ENCODE measurements at regions not wholly inside any gene's neighbourhood (a gene's known extent, or its start where the extent isn't known, plus 50 kb on each side); places are given as distances from the start of the nearest gene placed in this dataset.

DNA sequence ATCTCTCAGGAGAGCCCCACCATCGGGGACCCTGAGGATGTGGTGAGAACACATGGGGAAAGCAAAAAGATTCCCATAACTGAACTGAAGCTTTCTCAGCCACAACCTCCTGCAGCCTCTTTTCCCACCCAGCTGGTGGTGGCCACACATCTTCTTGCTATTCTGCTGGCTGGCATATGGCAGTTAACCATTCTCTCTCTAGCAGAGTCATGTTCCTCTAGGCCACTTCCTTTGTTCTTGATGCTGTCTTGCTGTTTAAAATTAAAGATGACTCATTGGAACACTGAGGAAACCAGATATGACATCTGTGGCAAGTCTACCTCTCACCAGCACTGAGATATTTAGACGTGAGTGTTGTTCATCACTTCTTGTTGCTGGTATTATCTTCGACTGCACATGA is 180.3 kb upstream of the ROBO2 start:
- no peak overlapping the region for H3K4me3 ChIP-seq (ENCODE audit: low read depth, low read length)

- H3K4me3 ChIP-seq (ENCODE audit: low read depth, low read length), result no peak overlapping the region
These were observed 175.5 kb upstream of the ROBO2 start for GRCh38 chr3:76864355-76864754.

DNA sequence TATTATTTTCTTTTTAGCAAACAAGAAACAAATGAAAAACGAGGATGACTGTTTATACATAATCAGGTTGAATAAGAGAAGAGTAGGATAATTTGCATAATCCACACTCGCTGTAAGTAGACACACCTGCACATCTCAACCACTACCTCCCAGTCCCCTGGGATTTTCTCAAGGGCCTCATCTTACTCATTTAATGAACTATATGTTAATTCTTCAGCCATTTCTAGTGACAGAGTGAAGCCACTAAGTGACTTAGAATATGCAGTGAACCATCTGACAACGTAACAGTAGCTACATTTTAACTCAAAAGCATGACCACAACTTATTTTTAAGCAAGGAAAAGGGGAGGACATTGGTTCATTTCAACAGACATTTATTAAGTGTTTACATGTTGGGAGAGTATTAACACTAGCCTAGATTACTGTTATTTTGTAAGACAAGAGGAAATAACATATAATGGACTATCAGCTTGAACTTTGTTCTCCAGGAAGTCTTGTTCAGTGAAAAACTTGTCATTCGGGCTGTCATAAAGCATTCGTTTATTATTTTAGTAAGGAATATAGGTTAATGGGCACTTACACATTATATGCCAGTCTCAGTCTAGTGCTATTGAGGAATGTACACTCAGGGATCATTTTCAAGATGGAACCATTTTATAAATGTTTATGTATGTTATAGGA is 173.0 kb upstream of the ROBO2 start:
- H3K4me3 ChIP-seq (ENCODE audit: low read depth, low read length), result no peak overlapping the region

DNA sequence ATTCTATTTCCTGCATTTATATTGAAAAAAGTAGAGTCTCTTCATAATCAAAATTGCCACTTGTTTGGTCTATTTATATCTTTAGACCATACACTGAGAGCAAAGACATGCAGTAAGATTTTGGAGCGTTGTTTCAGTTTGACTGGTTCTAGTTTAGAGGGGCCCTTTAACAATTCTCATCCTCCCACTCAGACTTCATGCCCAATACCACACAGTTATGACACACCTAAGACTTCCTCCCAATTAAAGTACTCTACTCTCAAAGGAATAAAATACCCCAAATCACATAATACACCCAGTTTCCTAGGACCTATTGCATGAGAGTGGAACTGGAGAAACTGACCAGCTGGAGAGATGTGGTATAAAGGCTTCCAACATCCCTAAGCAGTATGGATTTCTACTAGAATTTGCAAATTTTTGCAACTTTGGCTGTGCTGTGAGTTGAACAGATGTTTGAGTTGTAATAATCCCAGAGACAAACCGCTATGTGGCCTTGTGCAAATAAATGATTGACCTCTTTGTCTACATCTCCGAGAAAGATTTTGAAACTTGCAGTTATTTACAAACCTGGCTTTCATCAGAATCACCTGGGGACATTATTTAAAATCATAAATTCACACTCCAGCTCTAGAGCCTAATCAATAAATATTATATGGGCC is 170.0 kb upstream of the ROBO2 start:
- H3K4me3 ChIP-seq (ENCODE audit: low read depth, low read length), result no peak overlapping the region

DNA sequence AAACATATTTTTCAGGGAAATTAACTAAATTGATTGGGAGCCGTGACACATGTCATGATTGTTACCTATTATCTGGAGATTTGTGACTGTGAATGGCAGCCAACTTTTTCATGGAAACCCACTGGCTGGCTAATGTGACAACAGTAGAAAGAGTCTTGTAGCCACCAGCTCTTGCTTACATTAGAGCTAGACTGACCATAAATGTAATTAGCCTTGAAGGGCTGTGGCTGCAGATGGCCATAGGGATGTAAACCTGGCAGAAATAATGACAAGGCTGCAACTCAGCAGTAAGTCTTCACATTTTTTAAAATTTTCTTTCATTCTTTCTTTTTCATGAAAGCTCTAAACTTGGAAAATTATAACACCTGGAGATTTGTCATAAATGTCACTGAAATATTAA is 168.2 kb upstream of the ROBO2 start:
- H3K4me3 ChIP-seq (ENCODE audit: low read depth, low read length), result no peak overlapping the region

DNA sequence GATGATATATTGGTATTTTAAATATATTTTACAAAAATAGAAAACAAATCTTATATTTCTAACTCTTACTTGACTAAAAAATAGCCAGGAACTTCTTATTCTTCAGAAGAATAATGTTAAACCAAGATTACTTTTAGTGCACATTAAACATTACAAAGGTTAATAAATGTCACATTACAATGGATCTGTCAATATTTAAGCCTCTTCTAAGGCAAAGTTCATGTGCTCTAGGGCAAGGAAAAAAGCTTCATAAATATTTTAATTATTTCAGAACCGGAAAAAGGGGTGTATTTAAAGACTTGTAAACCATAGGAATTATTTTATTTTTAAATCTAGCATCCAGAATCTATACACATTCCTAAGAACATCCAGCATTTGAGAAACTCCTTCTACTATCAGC is 166.9 kb upstream of the ROBO2 start:
- H3K4me3 ChIP-seq (ENCODE audit: low read depth, low read length), result no peak overlapping the region

- H3K4me3 ChIP-seq (ENCODE audit: low read depth, low read length), result no peak overlapping the region
These were observed 166.2 kb upstream of the ROBO2 start for GRCh38 chr3:76873532-76874242.

DNA sequence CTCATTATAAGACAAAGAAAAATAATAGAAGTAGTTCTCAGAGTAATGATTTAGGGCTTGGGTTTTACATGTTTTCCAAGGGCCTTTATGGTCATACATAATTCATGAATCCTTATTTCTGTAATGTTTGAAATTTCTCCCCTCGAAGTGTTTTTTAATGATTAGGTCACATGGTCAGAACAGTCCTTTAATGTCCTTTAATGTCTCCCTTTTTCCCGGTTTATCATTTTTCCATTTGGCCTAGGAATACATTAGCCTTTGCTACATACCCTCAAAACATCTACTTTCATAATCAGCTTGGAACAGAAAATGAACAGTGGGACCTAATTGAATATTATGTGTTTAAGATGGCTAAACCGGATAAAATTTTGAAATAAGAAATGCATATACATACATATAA is 159.9 kb upstream of the ROBO2 start:
- no peak overlapping the region for H3K4me3 ChIP-seq (ENCODE audit: low read depth, low read length)

GRCh38 chr3:76886761-76887500 is 153.0 kb upstream of the ROBO2 start:
- no peak overlapping the region for H3K4me3 ChIP-seq (ENCODE audit: low read depth, low read length)

GRCh38 chr3:76888856-76889255 is 151.0 kb upstream of the ROBO2 start:
- H3K4me3 ChIP-seq (ENCODE audit: low read depth, low read length), result no peak overlapping the region

GRCh38 chr3:76889911-76890310 is 150.0 kb upstream of the ROBO2 start:
- H3K4me3 ChIP-seq (ENCODE audit: low read depth, low read length), result no peak overlapping the region

DNA sequence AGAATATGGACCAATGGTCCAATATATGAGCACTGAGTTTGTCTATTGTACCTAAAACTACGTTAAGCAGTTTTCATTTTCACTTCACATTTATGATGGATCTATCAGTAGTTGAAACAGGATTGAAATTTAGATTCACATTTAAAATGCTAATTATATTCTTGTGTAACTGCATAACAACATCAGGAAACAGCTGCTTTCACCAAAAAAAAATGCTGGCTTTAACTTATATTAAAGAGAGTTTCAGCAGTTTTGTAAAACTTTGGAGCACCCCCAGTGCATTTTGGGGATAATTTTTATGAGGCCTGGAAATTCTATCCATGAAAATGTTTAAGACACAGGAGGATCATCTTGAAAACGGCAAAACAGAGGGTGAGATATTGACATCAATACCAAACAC is 142.8 kb upstream of the ROBO2 start:
- no peak overlapping the region for H3K4me3 ChIP-seq (ENCODE audit: low read depth, low read length)

- H3K4me3 ChIP-seq (ENCODE audit: low read depth, low read length), result no peak overlapping the region
These were observed 139.3 kb upstream of the ROBO2 start for GRCh38 chr3:76900596-76900995.

GRCh38 chr3:76908156-76908555 is 131.7 kb upstream of the ROBO2 start:
- no peak overlapping the region for H3K4me3 ChIP-seq (ENCODE audit: low read depth, low read length)

GRCh38 chr3:76912841-76913383 is 127.0 kb upstream of the ROBO2 start:
- H3K4me3 ChIP-seq (ENCODE audit: low read depth, low read length), result no peak overlapping the region

- no peak overlapping the region for H3K4me3 ChIP-seq (ENCODE audit: low read depth, low read length)
These were observed 122.5 kb upstream of the ROBO2 start for GRCh38 chr3:76917436-76917835.

DNA sequence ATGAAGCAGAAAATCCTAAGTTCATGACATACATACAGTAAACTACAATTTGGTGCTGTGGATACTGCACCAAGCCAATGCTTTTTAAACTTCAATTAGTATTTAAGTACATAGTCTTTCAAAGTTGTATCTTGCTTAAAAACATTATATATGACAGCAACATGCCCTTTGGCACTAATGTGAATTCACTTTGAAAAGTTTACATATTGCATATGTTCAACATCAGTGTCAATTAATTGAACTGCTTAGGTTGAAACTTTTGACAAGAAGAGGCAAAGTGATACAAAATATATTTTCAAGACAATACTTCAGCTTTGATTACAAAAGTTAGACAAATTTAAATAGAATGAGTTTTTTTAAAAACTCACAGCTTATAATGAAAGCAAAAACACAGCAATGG is 119.4 kb upstream of the ROBO2 start:
- H3K4me3 ChIP-seq (ENCODE audit: low read depth, low read length), result no peak overlapping the region

DNA sequence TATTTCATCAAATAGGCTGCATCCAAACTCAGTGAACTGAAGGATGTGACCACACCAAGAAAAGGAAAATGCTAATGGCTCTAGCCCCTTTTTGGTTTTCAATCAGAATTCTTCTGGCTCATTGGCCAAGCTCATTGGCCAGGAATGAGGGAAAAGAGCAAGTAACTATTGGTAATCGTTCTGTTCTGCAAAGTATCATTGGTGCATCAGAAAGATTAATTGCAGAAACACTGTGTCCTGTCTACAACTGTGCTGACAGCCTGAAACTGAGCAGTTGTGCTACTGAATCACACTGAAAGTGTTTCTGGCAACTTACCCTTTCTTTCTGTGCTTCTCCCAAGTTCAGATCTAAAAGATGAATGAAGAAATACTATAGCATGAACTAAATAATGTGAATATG is 116.4 kb upstream of the ROBO2 start:
- H3K4me3 ChIP-seq (ENCODE audit: low read depth, low read length), result no peak overlapping the region

- H3K4me3 ChIP-seq (ENCODE audit: low read depth, low read length), result no peak overlapping the region
These were observed 109.2 kb upstream of the ROBO2 start for GRCh38 chr3:76930712-76931111.

- no peak overlapping the region for H3K4me3 ChIP-seq (ENCODE audit: low read depth, low read length)
These were observed 106.7 kb upstream of the ROBO2 start for GRCh38 chr3:76933245-76933644.

- H3K4me3 ChIP-seq (ENCODE audit: low read depth, low read length), result no peak overlapping the region
These were observed 100.9 kb upstream of the ROBO2 start for GRCh38 chr3:76938962-76939361.

Data from iPS-11a (cell line).